Epidermal melanocyte (primary cell): ENCODE measurements at regions not wholly inside any gene's neighbourhood (a gene's known extent, or its start where the extent isn't known, plus 50 kb on each side); places are given as distances from the start of the nearest gene placed in this dataset.
A peak's percentile ranks its signal among the peaks of the same experiment; 100 is the strongest.

Experiments
- DNase-seq: peaks from one replicate; pipeline ENCODE4 v3.0.0; 2011; ENCODE audit warnings: low spot score; ENCODE audit not compliant: insufficient read length

DNA sequence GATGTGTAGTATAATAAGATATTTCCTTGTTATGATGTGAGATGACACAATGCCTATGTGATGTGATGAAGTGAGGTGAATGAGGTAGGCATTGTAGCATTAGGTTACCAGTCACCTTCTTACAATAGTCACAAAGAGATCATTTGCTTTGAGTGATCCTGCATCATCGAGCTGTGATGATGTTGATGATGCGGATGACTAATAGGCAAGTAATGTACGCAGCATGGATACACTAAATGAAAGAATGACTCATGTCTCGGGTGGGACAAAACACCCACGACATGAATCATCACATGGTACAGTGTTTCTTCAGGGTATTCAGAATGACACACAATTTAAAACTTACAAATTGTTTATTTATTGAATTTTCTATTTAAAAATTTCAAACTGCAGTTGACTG is 806.3 kb upstream of the GJE1 start:
- DNase-seq, result no peak

DNA sequence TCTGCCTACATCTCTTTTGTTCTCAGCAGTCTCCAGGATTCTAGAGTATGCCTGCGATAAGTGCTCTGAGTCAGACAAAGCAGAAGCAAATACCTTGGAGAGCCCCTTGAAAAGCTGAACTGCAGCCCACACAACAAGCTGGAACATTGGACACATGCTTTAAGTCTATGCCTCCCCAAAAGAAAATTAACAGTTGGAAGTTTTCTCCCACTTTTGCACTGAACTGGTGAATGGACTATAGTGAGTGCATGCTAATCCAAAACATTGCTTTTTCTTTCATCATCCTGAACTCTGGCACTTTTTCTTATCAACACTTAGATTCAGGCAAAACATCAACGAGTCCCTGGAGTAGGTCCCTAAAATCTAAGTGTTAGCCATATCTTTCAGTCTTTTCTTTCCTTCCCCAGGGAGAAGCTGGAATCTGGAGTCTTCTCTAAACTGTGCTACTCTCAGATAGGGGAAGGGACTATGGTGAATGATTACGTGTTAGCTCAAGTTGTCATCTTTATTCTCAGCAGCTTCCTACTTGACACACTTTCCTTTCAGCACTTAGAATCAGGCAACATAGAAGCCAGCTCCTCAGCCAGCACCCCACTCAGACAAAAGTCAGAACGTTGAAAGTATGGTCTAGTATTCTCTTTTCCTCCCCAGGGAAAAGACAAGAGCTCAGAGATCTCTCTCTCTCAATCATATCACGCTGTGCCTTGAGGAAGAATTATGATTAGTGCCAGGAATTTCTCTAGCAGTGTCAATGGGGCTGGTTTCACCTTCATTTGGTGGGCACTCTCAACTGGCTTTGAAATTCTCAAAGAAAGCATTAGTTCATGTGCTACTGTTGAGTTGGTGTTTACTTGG is 811.0 kb upstream of the GJE1 start:
- no peak for DNase-seq

DNA sequence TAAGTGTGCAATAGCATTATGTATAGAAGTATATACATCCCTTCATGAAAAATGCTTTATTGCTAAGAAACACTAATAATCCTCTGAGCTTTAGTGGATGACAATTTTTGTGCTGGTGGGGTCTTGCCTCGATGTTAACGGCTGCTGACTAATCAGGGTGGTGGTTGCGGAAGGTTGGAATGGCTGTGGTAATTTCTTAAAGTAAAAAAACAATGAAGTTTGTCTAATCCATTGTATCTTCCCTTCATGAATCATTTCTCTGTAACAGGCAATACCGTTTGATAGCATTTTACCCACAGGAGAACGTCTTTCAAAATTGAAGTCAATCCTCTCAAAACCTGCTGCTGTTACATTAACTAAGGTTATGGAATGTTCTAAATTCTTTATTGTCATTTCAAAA is 816.5 kb upstream of the GJE1 start:
- DNase-seq, result no peak

DNA sequence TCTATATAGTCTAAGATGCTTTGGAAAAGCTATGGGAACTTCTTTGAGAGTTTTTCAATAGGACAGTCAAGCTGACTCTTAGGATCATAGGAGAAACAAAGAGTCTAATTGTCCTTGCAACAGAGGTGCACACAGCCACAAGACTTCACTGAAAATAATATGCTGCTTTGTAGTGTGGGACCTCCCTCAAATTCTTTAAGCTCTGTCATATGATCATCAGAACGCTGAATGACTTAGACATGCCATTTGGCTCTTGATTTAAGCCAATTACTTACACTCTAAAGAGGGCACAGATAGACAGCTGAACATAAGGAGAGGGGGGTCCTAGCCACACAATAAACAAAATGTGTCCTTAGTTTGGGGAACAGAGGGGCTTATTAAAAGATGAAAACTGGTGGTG is 818.7 kb upstream of the GJE1 start:
- DNase-seq, result peak; percentile 19

DNA sequence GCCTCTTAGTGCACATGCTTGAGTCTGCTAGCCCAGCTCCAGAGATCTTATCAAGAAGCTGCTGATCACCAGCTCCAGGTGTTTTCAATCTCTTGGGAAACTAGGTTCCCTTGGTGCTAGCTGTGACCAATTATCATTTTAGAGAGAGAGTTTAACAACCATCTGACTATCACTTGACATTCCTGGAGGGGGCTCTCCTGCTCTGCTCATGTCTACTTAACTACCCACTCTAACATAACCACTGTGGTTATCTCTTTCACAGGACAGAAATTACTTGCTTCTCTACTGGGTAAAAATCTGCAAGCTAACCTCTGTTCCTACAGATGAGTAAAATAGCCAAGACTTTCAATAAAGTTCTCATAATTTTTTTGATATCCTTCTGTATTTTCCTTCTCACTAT is 823.4 kb upstream of the GJE1 start:
- DNase-seq, result no peak

DNA sequence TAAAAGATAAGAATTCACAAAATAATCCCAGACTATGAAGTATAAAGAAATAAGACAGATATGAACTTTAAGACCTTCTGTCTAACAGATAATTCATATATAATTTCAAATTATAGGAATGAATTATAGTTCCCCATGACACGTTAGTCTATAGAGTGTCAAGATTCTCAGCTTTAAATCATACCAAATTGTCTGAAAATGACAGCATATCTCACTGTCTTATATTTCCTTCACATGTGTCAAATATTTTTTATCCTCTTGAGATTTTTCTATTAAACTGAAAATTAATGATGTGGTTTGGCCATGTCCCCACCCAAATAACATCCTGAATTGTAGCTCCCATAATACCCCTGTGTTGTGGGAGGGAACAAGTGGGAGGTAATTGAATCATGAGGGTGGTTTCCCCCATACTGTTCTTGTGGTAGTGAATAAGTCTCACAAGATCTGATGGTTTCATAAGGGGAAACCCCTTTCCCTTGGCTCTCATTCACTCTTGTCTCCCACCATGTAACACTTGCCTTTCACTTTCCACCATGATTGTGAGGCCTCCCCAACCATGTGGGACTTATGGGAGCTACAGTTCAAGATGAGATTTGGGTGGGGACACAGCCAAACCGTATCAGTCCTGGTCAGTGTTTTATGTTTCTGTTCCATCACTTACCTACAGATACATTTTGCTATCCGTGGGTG is 825.3 kb upstream of the GJE1 start:
- no peak for DNase-seq

DNA sequence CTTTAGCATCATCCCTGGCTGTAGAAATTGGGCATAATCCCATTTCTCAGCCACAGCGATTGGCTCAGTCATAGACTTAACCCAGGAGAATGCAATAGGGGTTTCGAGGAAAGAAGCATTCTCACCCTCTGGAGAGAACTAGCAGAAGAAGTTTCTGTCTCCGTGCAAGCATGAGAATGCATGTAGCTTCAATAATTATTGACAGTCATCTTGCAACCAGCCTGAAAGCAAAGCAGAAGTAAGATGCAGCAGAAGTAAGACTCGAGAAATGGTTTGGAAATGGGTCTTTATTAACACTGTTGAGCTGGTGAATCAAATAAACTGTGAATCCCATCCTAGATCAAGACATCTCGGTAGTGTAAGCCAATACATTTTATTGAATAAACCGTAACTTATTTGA is 828.8 kb upstream of the GJE1 start:
- no peak for DNase-seq

DNA sequence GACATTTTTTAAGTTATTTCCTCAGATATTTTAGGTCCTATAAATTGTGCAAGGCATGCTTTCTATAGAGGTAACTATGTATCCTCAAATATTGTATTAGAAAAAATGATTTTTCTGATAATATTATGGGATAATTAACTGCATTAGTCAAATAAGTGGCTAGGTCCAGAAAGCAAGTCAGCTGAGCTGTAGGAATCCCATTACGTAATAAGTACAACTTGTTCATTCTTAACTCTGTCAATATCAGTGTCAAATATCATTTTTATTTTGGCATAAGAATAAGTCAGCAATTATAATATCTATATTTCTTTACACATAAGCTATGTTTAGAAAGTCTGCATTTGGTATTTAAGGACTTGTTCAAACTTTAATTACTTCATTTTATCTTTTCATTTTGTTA is 830.9 kb upstream of the GJE1 start:
- no peak for DNase-seq

DNA sequence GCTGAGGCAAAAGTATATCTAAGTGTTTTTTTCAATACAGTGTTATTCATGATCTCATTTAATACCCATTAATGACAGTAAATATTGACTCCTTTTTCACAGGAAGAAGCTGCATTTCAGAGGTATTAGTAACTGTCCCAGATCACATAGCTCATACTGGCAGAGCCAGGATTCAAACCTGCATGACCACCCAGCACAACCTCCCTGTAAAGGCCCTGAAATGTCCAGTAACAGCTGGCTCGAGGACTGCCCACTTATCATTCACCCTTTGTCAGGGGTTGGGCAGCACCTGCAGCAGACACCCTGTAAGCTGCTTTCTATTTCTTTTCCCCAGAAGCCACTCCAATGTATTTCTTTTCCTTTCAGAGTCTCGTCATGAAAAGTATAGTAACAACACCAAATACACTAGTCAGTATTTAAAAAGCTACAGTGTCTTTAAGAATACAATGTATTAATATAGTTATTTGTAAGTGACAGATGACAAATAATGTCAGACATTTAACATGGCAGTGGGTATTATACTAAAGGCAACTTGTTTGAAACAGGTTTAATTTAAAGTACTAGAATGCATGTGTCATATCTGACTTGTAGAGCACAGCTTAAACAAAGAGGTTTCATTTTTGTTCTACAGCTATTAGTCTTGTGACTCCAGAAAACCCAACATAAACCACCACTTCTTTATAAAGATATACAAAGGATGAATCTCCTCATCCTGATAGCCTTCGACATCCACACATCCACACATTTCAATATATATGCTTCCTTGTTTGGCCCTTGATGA is 841.6 kb upstream of the GJE1 start:
- DNase-seq, result no peak

DNA sequence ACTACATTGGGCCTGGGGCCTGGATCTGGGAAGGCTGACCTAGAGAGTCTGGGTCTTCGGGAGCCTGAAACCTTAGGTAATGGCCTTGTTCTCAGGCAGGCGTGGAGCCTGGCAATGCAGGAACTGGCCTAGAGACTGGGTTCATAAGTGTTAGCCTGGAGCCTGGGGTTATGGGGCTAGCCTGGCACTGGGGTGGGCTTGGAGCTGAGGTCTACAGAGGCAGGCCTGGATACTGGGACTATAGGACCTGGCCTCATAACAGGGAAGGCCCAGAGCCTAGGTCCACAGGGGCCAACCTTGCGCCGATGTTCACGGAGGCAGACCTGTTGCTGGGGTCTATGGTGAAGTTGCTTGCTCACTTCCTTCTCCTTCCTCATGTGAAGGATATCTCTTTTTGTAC is 843.8 kb upstream of the GJE1 start:
- no peak for DNase-seq

DNA sequence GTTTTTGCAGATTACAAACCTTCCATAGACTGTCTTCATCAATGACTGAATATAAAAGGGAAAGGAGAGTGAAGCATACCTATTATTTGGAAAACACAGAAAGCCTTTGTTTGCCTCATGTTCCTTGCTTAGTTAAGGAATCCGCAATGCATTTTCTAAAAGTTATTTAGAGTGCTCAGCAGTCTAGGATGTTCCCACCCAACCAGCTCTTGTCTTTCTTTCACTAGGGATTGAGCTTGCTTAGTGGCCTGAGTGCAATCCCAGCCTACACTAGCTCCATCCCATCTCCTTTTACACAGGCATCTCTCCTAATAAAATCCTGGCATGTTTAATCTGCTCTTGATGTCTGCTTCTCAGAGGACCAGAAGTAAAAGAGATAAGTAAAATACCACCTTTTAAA is 850.5 kb upstream of the GJE1 start:
- no peak for DNase-seq

DNA sequence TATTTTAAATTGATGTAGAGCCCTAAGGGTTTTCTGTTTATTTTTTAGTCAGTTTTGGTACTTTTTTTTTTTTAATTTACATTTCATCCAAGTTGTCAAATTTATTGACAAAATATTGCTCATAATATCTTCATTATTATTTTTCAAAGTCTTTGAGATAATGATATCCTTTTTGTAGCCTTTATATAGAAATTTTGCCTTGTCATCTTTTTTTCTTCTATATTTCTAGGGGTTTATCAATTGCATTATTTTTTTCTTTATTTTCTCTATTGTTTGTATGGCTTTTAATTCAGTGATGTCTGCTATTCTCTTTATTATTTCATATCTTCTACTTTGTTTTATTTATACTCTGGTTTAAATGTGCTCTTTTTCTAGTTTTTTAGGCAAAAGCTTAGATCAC is 863.0 kb upstream of the GJE1 start:
- DNase-seq, result no peak

DNA sequence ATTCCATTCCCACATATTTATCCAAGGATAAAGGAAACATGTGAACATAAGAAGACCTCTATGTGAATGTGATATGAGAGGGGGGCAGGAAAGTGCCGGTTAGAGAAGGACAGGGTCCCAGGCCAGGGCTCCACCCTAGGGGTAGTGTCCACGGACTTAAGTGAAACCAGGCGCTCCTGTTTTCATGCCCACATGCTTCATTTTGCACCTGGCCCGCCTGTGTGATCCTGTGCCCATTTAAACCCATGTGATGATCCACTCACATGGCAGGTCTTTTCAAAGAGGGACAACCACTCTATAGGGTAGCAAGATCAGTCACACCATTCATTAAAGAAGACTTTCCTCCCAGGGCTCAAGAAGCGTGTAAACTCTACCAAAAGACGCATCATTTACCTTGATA is 865.3 kb upstream of the GJE1 start:
- no peak for DNase-seq

DNA sequence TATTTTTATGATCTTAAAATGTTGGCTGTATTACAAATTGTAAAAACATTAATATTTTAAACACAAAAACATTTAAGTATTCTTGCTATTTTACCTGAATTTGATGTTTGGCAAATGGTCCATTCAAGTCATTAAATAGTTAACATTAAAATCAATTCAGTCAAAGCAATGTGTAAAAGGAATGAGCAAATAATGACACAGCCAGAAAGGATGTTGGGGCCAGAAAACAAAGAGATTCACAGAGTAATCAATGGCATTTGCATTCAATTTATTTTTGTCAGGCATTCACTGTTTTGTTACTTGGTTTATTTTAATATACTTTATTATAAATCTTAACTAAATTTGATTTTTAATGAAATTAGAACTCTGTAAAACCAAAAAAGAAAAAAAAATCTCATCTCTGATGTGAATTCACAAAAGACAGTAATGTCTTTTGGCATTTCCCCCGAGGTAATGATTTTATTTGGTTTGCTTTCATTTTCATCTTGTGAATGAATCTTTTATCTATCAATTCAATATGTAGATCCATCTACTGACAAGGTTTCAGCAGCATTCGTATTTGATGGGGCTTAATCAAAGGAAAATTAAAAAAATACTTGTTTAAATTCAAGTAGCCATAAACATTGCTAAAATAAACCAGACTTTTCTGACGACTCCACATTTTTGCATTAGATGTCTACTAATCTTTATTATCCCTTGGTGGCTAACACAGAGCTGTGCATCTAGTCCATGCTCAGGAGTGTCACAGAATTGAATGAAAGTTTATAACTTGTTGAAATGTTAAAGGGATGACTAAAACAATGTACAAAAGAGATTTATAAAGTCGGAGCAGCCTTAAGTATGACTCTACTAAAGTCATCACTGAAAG is 866.7 kb upstream of the GJE1 start:
- peak; percentile 29 for DNase-seq

DNA sequence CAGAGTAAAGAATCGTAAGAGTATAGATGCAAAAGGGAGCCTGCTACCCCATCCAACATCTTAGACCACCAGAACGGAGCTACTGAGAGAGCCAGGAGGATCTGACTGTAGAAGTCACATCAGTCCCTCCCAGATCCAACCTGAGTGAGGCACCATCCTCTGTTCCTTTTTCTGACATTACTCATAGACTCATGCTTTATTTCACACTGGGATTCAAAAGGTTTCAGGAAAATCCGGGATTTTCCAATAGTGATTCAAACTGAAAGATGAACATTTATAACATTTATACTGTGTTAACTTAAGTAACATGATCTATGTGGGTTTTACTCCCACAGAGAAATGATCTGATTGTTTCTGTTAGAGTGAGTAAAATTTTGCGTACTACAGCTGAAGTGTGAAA is 868.6 kb upstream of the GJE1 start:
- no peak for DNase-seq

DNA sequence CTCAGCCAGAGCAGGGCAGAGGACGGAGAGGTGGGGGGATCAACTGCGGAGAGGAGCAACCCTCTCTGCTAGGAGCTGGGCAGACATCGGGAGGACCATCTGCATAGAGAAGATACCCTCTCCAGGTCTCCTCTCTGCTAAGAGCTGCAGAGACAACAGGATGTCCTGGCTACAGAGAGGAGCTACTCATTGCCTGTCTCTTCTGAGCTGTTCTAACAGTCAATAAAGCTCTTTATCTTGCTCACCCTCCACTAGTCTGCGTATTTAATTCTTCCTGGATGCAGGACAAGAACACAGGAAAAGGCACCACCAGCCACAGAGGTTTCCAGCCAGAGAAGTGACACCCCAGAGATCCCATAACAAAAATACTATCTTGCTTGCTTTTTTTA is 871.1 kb upstream of the GJE1 start:
- no peak for DNase-seq

DNA sequence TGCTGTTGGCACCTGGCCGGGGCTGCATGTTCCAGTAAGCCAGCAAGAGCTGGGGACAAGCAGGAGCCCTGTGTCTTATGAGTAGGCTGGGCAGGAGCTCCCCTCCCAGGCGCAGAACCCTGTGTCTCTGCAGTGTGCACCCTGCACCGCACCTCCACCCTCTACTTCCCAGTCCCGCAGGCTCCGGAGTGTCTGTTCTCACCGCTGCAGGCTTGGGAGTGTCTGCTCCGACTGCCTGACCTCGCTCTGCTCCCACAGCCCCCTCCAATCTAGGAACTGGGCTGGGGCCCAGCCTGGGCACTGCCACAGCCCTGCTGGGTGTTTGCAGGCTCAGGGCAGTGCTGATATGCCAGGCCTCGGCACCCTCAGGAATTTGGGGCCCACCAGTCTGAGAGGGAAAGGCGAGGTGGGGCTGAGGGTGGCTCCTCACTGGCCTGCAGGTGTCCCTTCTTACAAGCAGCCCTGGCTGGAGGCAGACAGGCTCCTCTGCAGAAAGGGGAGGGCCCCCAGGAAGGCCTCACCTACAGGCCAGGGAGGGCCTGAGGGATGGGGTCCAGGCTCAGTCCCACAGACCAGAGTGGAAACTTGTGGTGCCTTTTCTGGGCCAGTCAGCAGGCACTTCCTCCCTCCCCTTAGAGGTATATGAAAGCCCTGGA is 871.6 kb upstream of the GJE1 start:
- DNase-seq, result no peak

DNA sequence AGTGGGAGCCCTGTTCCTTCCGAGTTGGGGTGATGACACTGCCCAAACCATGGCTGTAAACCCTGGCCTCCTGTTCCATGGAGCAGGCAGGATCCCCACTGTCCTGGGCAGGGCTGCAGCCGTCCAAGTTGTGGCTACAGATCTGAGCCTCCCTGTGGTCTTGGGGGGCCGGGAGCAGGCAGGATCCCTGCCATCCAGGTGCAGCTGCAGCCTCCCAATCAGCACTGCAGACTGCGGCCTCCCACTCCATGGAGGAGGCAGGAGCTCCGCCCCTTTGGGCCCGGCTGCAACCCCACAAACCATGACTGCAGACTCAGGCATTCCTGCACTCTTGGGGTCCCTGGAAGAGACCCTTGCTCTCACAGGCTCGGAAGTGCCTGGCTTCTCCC is 872.1 kb upstream of the GJE1 start:
- no peak for DNase-seq

DNA sequence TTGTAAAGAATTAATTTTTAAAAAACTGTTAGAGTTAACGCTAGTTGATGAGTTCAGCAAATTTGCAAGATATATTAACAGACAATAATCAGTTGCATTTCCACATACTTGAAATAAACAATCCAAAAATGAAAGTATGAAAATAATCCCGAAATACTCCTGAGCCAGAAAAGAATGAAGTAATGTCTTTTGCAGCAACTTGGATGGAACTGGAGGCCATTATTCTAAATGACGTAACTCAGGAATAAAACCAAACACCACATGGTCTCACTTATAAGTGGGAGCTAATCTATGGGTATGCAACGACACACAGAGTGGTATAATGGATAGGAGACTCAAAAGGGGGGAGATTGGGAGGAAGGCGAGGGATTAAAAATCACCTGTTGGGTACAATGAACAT is 872.9 kb upstream of the GJE1 start:
- DNase-seq, result no peak

DNA sequence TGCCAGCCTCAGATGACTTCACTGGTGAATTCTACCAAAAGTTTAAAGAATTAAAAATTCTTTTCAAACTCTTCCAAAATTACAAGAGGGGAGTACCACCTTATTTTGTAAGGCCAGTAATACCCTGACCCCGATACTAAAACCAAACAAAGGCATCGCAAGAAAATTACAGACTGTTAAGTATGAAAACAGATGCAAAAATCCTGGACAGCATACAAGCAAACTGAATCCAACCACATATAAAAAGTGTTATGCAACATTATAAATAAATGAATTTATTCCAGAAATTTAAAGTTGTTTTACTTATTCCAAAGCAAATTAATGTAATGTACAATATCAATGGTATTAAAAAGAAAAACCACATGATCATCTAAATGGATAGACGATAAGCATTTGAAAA is 873.6 kb upstream of the GJE1 start:
- DNase-seq, result no peak

DNA sequence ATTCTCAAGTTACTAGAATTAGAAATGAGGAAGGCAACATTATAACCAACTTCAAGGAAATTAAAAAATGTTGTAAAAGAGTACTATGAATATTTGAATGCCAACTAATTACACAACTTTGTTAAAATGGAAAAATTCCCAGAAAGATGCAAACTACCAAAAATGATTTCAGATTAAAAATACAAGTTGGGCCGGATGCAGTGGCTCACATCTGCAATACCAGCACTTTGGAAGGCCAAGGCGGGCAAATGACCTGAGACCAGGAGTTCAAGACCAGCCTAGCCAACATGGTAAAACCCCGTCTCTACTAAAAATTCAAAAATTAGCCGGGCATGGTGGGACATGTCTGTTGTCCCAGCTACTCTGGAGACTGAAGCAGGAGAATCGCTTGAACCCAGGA is 874.2 kb upstream of the GJE1 start:
- DNase-seq, result no peak
